ENCODE measurements at regions not wholly inside any gene's neighbourhood (a gene's known extent, or its start where the extent isn't known, plus 50 kb on each side); places are given as distances from the start of the nearest gene placed in this dataset.

GRCh38 chr11:87804176-87804575 lies 371.1 kb downstream of the RAB38 start:
- no peak for TF ChIP-seq CTCF (IDR thresholded peaks at IDR 0.05; ENCODE audit: low read depth, low read length, missing input control)
- no peak for TF ChIP-seq ZBTB33 (IDR thresholded peaks at IDR 0.05)
- no peak for TF ChIP-seq SP1 (IDR thresholded peaks at IDR 0.05)
- TF ChIP-seq RAD21 (IDR thresholded peaks at IDR 0.05): no peak
- TF ChIP-seq FOXA1 (IDR thresholded peaks at IDR 0.05): no peak
- TF ChIP-seq MAX (IDR thresholded peaks at IDR 0.05): no peak
- no peak for TF ChIP-seq EGR1 (IDR thresholded peaks at IDR 0.05; ENCODE audit: low read depth in 2 of 2)
- TF ChIP-seq RXRA (IDR thresholded peaks at IDR 0.05): no peak

Measured in liver (tissue), 3 donors.